Activated B cell treated with CpG ODN at 0.5 μM for 24 hours (primary cell): ENCODE measurements at regions not wholly inside any gene's neighbourhood (a gene's known extent, or its start where the extent isn't known, plus 50 kb on each side); places are given as distances from the start of the nearest gene placed in this dataset.
A peak's percentile ranks its signal among the peaks of the same experiment; 100 is the strongest.
"Not testable (repeated sequence)": the region's sequence is repeated elsewhere in the genome, so short reads cannot be mapped to it uniquely, and the experiment has no call there.

Experiments
- ATAC-seq: fragments of 200-7000 bp; cut with Tn5 transposase; one replicate; pipeline ENCODE4 v1.10.0; 2021; ENCODE audit warnings: low read depth, mild to moderate bottlenecking, moderate library complexity
- CTCF ChIA-PET: fragments of 350-600 bp; sonication (Branson Sonifier 250); formaldehyde crosslinking; loops from one replicate; lab custom pipeline; 2021; ENCODE audit warnings: antibody characterized with exemption; lab: Charles Lee
- POLR2A ChIA-PET: fragments of 350-600 bp; sonication (Branson Sonifier 250); formaldehyde crosslinking; loops from one replicate; lab custom pipeline; 2021; ENCODE audit warnings: antibody characterized with exemption; lab: Charles Lee
- DNase-seq: peaks from one replicate; pipeline ENCODE4 v3.0.0; 2022
- H3K27ac Mint-ChIP-seq: one replicate; pipeline ENCODE4 v1.8.0; 2020; ENCODE audit warnings: mixed read lengths
- H3K27me3 Mint-ChIP-seq: one replicate; pipeline ENCODE4 v1.8.0; 2021; ENCODE audit warnings: mixed read lengths
- H3K36me3 Mint-ChIP-seq: one replicate; pipeline ENCODE4 v1.8.0; 2021; ENCODE audit warnings: low read depth, mixed read lengths
- H3K4me1 Mint-ChIP-seq: one replicate; pipeline ENCODE4 v1.8.0; 2021; ENCODE audit warnings: mixed read lengths
- H3K4me3 Mint-ChIP-seq: one replicate; pipeline ENCODE4 v1.8.0; 2020; ENCODE audit warnings: mild to moderate bottlenecking, mixed read lengths
- H3K9me3 Mint-ChIP-seq: one replicate; pipeline ENCODE4 v1.8.0; 2020; ENCODE audit warnings: mixed read lengths
- intact Hi-C: fragments of 100-400 bp; cut with micrococcal nuclease; formaldehyde crosslinking; loops from one replicate; pipeline ENCODE4 v1.15.1; 2024

DNA sequence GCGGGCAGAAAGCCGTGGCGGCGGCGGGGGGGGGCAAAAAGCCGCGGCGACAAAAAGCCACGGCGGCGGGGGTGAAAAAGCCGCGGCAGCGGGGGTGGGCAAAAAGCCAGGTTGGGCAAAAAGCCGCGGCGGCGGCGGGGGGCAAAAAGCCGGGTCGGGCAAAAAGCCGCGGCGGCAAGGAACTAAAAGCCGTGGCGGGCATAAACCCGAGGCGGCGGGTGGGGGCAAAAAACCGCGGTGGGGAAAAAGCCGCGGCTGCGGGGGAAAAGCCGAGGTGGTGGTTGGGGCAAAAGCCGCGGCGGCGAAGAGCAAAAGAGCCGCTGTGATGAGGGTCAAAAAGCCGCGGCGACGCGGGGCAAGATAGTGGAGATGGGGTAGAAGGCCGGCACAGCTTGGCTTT, 1834.2 kb downstream of the FOXD4L5 start:
- H3K27me3 Mint-ChIP-seq, H3K4me1 Mint-ChIP-seq, intact Hi-C loops, POLR2A ChIA-PET, H3K9me3 Mint-ChIP-seq, H3K36me3 Mint-ChIP-seq, ATAC-seq, H3K4me3 Mint-ChIP-seq, CTCF ChIA-PET, H3K27ac Mint-ChIP-seq: not testable (repeated sequence)
- DNase-seq, result peak; percentile 12

DNA sequence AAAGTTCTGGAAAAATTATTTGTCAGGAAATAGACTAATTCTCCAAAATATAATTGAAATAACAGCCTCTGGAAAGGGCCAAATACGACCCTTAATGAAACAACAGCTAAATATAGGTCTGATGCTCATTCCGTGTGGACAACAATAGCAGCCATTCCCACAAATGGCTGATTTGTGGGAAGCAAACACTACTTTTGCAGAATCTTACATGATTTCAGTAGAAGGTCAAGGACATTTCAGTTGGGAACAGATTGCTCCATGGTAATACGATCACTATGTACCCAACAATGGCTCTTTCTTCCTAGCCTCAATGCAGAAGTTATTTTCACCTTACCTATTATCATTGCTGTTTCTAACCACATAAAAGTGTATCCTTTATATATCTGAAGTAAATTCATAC, 1859.9 kb downstream of the FOXD4L5 start:
- H3K4me3 Mint-ChIP-seq, H3K4me1 Mint-ChIP-seq, DNase-seq, H3K36me3 Mint-ChIP-seq, CTCF ChIA-PET, intact Hi-C loops, POLR2A ChIA-PET, H3K9me3 Mint-ChIP-seq, H3K27ac Mint-ChIP-seq, ATAC-seq, H3K27me3 Mint-ChIP-seq: not testable (repeated sequence)

DNA sequence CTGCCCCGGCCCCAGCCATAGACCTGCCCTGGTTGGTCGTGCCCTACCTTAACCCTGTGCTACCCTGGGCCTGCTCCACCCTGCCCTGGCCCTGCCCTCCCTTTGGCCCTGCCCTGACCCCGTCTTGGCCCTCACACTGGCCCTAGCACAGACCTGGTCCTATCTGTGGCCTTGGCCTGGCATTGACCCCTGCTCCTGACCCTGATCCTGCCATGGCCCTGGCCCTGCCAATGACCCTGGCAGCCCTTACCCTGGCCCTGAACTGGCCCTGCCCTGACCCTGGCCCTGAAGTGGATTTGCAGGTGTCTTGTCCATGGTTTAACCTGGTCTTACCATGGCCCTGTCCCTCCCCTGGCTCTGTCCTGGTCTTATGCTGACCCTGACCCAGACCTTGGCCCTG, 1894.1 kb downstream of the FOXD4L5 start:
- intact Hi-C loops, ATAC-seq, H3K4me1 Mint-ChIP-seq, POLR2A ChIA-PET, H3K4me3 Mint-ChIP-seq, H3K36me3 Mint-ChIP-seq, H3K27me3 Mint-ChIP-seq, H3K27ac Mint-ChIP-seq, DNase-seq, H3K9me3 Mint-ChIP-seq, CTCF ChIA-PET: not testable (repeated sequence)

DNA sequence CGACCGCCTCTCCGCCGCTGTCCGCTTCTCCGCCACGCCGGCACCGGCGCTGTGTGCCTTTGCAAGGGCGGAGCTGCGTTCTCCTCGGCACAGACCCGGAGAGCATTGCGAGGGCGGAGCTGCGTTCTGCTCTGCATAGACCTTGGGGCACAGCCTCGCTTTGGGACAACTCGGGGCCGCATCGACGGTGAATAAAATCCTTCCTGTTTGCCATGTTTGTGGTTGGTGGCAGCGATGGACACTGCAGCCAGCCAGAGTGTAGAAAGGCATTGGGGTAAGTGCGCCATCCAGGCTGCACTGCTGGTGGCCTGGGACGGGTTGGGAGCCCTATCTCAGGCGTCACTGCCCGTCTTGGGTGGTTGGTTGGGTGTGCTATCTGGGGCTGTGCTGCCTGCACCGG, 1899.5 kb downstream of the FOXD4L5 start:
- H3K27ac Mint-ChIP-seq, POLR2A ChIA-PET, H3K27me3 Mint-ChIP-seq, intact Hi-C loops, CTCF ChIA-PET, H3K36me3 Mint-ChIP-seq, H3K4me1 Mint-ChIP-seq, H3K9me3 Mint-ChIP-seq, ATAC-seq: not testable (repeated sequence)
- DNase-seq, result peak; percentile 9
- peak overlapping the region; percentile 61 for H3K4me3 Mint-ChIP-seq

DNA sequence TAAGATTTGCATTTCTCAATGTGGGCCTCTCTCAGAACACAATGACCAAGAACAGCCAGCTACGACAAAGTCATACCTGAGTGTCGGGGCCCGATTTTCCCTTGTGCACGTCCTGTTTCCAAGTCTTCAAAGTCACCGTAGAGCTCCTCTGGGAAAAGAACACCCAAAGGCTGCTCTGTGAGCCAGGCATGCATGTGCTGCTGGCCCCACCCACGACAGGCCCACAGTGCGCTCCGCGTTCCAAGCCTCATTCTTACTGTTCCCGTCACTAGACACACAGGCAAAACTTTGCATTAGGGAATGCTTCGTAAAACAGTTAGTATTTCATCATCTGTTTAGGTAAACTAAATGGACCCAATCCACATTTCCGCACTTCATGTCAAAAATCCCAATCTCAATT, 1905.1 kb downstream of the FOXD4L5 start:
- H3K4me3 Mint-ChIP-seq, H3K4me1 Mint-ChIP-seq, H3K27me3 Mint-ChIP-seq, H3K27ac Mint-ChIP-seq, H3K9me3 Mint-ChIP-seq, H3K36me3 Mint-ChIP-seq, CTCF ChIA-PET, intact Hi-C loops, ATAC-seq, DNase-seq, POLR2A ChIA-PET: not testable (repeated sequence)

DNA sequence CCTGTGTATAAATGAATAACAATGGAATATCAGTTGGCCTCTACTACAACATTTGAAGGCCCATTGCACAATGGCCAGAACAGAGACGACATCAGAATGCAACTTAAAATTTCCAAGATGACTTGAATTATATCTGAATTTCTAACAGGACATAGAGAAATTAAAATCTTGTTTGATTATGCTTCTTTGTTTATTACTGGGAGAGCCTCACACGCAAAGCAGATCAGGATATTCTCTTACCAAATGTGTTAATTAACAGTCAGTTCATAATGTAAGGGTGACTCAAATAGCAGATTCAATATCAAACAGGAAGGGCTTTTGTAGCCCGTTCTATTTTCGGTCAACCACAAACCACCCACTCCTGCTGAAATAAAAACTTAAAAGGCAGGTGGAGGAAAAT, 1930.8 kb downstream of the FOXD4L5 start:
- H3K27ac Mint-ChIP-seq, H3K36me3 Mint-ChIP-seq, POLR2A ChIA-PET, intact Hi-C loops, ATAC-seq, DNase-seq, H3K4me1 Mint-ChIP-seq, H3K9me3 Mint-ChIP-seq, CTCF ChIA-PET, H3K27me3 Mint-ChIP-seq: not testable (repeated sequence)
- peak overlapping the region; percentile 32 for H3K4me3 Mint-ChIP-seq

DNA sequence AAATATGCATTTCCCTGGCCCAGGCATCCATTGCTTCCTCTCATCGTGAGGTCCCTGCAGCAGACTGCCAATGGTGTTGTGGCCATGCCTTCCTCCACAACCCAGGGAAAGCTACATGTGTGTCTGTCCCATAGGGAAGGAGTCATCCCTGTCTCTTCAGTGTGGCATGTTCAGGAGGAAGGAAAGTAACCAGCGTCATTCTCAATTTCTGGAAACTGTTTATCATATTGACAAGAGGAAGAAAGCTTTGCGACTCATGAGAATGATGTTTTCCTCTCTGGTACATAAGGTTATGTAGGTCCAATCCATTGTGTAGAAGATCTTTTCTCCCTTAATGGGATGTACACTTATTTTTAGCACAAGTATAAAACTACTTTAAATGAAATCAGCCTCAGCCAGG, 1937.7 kb downstream of the FOXD4L5 start:
- CTCF ChIA-PET, intact Hi-C loops, H3K27me3 Mint-ChIP-seq, H3K27ac Mint-ChIP-seq, H3K36me3 Mint-ChIP-seq, ATAC-seq, H3K4me3 Mint-ChIP-seq, POLR2A ChIA-PET, DNase-seq, H3K9me3 Mint-ChIP-seq: not testable (repeated sequence)
- peaks cover 11% of the 10 kb centered on the region for H3K4me1 Mint-ChIP-seq

DNA sequence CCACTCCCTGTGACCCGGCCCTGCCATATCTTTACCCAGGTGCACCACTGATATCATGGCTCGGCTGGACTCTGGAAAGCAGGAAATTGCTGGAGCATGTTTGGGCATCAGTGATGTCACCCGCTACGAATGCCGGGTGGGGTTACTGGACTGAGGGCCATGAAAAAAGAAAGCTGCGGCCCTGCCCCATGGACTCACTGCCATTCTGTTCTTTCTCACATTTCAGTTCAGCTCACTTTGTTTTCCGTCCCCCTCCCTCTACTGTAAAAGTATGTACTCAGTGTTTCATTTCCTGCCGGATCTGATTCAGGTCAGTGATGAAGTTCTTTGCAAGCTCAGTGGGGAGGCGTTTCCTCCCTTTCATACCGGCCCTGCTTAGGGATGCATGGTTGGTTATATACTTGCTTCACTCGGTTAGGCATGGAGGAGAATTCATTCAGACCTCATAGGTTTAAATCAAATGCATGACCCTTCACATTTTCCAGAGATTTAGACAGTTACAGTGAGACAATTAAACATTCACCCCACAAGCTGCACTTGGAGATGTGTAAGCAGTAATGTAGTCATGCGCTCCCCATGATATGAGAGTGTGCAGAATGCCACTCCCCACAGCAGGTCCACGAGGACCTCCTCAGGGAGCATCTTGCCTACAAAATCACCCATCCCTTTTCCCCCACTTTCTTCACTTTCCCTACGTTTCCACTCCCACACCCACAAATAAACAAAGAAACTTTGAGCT, 1938.5 kb downstream of the FOXD4L5 start:
- H3K27ac Mint-ChIP-seq, result peak overlapping the region; percentile 62
- intact Hi-C loops, POLR2A ChIA-PET, H3K27me3 Mint-ChIP-seq, CTCF ChIA-PET, H3K36me3 Mint-ChIP-seq, ATAC-seq, DNase-seq, H3K9me3 Mint-ChIP-seq: not testable (repeated sequence)
- peaks cover 11% of the 10 kb centered on the region for H3K4me1 Mint-ChIP-seq
- H3K4me3 Mint-ChIP-seq, result peak overlapping the region; percentile 47

DNA sequence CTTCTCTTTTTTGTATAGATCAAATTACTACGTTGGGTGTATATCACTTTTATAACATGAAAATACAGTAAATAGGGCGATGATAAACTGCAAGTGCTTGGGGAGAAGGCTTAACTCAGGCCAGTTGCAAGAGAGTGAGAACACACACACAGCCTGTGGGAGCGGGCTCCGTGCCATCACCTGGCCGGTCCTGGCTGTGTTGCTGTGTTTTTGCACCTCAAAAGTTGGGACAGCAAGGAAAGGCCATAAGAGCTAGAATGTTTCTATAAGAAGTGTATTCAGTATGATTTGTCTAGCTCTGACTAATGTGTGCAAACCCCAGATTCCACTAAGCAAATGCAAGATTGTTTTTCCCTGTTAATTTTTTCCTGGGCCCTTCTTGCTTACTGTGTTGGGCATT, 1940.6 kb downstream of the FOXD4L5 start:
- POLR2A ChIA-PET, CTCF ChIA-PET: not testable (repeated sequence)

DNA sequence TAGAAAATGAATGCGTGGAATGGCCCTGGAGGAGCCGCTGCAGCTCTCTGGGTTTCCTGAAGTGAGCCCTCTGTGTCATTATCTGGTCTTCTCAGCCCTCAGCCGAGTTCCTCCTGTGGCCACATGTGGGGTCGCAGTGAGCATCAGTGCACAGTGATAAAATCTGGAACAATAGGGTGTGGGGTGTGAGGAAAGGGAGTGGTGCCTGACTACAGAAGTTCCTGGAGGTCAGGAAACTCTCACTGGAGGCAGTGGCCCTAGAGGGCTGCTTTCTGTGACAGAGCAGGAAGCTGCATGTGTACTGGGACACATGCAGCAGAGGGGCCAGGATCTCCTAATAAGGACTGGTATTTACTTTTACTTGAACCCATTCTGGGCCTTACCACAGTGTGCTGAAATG, 1942.5 kb downstream of the FOXD4L5 start:
- H3K27me3 Mint-ChIP-seq, POLR2A ChIA-PET, H3K4me3 Mint-ChIP-seq, DNase-seq, intact Hi-C loops, ATAC-seq, H3K27ac Mint-ChIP-seq, CTCF ChIA-PET, H3K36me3 Mint-ChIP-seq, H3K9me3 Mint-ChIP-seq: not testable (repeated sequence)
- H3K4me1 Mint-ChIP-seq, result peaks cover 16% of the 10 kb centered on the region

More for the DNA sequence above, 1940.6 kb downstream of the FOXD4L5 start:
- ATAC-seq, DNase-seq, intact Hi-C loops, H3K27me3 Mint-ChIP-seq, H3K36me3 Mint-ChIP-seq, H3K27ac Mint-ChIP-seq, H3K9me3 Mint-ChIP-seq, H3K4me3 Mint-ChIP-seq: not testable (repeated sequence)
- H3K4me1 Mint-ChIP-seq, result peaks cover 11% of the 10 kb centered on the region

DNA sequence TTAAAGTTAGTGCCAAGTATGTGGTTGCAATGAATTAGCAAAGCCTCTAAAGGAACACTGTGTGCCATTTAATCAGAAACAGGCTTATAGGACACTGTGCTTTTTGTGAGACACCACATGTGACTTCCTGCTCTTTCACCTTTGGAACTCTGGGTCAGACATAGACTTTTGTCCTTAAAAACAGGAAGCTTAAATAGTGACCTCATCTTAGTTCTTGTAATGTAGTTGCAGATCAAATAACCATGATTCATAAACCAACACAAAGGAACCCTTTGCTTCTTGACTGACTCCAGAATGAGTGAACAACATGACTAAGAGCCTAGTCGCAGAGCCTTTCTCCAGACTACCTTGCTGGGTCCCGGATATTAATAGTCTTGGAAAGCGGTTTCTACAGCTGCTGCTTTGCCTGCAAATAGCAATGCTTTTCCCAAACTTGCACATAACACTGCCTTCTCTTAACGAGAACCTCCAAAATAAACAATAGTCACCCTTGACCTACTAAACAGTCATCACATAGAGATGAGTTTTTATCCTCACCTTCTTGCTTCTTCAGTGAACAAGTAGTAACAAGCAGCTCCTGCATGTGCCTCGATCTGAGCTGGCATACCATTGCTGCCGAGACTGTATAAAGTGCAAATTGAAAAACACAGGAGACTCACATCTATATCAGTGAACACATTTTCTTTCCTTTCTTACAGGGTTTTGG, 1947.0 kb downstream of the FOXD4L5 start:
- H3K27me3 Mint-ChIP-seq, H3K36me3 Mint-ChIP-seq, DNase-seq, CTCF ChIA-PET, ATAC-seq, H3K4me1 Mint-ChIP-seq, H3K27ac Mint-ChIP-seq, H3K9me3 Mint-ChIP-seq, H3K4me3 Mint-ChIP-seq, intact Hi-C loops, POLR2A ChIA-PET: not testable (repeated sequence)

DNA sequence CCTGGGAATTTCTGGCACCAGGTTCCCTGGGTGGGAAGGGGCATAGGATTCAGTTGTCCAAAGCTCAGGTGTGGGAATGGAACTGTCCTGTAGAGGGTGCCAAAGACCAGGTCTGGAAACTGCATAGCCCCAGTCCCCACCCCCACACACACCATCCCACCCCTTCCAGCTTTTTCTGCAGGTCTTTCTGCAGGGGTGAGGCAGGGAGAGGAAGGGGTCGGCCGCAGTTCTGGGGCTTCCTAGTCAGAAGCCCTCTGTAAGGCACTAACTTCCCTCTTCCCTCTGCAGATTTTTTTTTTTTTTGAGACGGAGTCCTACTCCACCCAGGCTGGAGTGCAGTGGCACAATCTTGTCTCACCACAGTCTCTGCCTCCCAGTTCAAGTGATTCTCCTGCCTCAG, 1949.7 kb downstream of the FOXD4L5 start:
- H3K4me1 Mint-ChIP-seq, intact Hi-C loops, H3K36me3 Mint-ChIP-seq, H3K9me3 Mint-ChIP-seq, DNase-seq, POLR2A ChIA-PET, CTCF ChIA-PET, ATAC-seq, H3K27ac Mint-ChIP-seq, H3K27me3 Mint-ChIP-seq, H3K4me3 Mint-ChIP-seq: not testable (repeated sequence)
